Colonic mucosa (tissue), 4 donors: ENCODE measurements at regions not wholly inside any gene's neighbourhood (a gene's known extent, or its start where the extent isn't known, plus 50 kb on each side); places are given as distances from the start of the nearest gene placed in this dataset.

ENCODE experiments used
- DNase-seq: peaks from one replicate; pipeline ENCODE4 v3.0.0-alpha.2; 2020
- H3K27ac ChIP-seq: fragments of 200-600 bp; one replicate; pipeline ENCODE4 v1.8.0; 2021
- H3K27me3 ChIP-seq: fragments of 200-600 bp; one replicate; pipeline ENCODE4 v1.8.0; 2021
- H3K36me3 ChIP-seq: fragments of 200-600 bp; one replicate; pipeline ENCODE4 v1.8.0; 2021
- H3K4me1 ChIP-seq: fragments of 200-600 bp; one replicate; pipeline ENCODE4 v1.8.0; 2021; ENCODE audit warnings: mild to moderate bottlenecking
- H3K4me3 ChIP-seq: fragments of 200-600 bp; one replicate; pipeline ENCODE4 v1.8.0; 2021
- H3K9ac ChIP-seq, 2 donors: one replicate each; pipeline ENCODE4 v1.7.0; 2013; ENCODE audit warnings: control low read depth in 2 of 2, low read depth in 2 of 2, low read length in 2 of 2
- H3K9me3 ChIP-seq: fragments of 200-600 bp; one replicate; pipeline ENCODE4 v1.8.0; 2021
- intact Hi-C: fragments of 100-400 bp; cut with DNase I; formaldehyde crosslinking; loops from one replicate; pipeline ENCODE4 v1.14.1; 2022
- TF ChIP-seq, protein P1 (sequence below): fragments of 200-600 bp; IDR thresholded peaks from one replicate; pipeline ENCODE4 v1.8.0; 2022; ENCODE audit warnings: antibody characterized with exemption, mild to moderate bottlenecking
- donor health status: healthy.
- donor health status: DM: no; HTN: no; CAD: no.
- donor health status: DM: no; HTN: no; CAD: no.

DNA sequence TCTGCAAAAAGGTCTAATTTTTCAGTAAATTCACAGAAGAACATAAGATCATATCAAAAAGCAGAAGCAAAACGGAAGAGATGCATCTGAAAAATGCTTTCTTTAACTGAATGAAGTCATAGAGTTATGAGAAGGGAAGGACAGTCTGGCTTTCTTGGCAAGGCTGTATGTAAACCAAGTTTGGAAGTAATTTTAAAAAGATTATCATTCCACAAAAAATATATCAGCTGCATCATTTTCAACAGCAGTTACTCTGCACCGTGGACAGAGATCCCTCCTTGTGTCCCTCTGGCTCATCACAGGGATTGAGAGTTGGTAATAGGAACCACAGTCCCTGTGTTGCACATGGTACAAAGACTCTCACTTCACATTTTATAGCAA, 258.5 kb downstream of the HIVEP2 start:
- H3K27me3 ChIP-seq = no peaks in the 10 kb centered on the region
- no peaks in the 10 kb centered on the region for H3K36me3 ChIP-seq
- intact Hi-C loops = loop anchor here (5.0 kb wide), 1 partner anchor 596 kb away; no protein-coding TSS in a partner anchor
- H3K9ac ChIP-seq = no peak overlapping the region
- H3K27ac ChIP-seq = no peak overlapping the region
- DNase-seq = no peak
- no peaks in the 10 kb centered on the region for H3K4me1 ChIP-seq
- no peak overlapping the region for H3K4me3 ChIP-seq
- TF ChIP-seq, protein P1, sequence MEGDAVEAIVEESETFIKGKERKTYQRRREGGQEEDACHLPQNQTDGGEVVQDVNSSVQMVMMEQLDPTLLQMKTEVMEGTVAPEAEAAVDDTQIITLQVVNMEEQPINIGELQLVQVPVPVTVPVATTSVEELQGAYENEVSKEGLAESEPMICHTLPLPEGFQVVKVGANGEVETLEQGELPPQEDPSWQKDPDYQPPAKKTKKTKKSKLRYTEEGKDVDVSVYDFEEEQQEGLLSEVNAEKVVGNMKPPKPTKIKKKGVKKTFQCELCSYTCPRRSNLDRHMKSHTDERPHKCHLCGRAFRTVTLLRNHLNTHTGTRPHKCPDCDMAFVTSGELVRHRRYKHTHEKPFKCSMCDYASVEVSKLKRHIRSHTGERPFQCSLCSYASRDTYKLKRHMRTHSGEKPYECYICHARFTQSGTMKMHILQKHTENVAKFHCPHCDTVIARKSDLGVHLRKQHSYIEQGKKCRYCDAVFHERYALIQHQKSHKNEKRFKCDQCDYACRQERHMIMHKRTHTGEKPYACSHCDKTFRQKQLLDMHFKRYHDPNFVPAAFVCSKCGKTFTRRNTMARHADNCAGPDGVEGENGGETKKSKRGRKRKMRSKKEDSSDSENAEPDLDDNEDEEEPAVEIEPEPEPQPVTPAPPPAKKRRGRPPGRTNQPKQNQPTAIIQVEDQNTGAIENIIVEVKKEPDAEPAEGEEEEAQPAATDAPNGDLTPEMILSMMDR = no peak
- H3K9me3 ChIP-seq = no peaks in the 10 kb centered on the region

DNA sequence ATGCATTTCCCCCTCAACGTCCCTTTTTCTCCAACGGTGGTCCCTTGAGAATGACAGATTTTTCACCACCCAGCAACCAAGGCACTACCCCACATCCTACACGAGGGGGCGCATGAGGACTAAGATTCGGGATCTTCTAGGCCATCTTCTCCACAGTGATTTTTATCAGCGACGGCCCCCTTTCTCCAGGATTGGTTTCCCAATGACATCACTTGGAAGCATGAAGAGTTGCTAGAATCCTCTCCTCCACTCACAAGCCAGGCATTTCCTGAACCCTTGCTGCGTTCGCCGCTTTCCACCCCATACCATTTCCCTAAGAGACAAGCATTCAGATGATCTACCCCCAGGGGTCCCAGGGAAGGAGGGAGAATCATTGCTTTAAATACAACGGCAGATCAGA, 252.0 kb downstream of the HIVEP2 start:
- TF ChIP-seq, protein P1 = peak; percentile 92
- Histone ChIP-seq H3K36me3 (no peaks in the 10 kb centered on the region), H3K4me1 (no peaks in the 10 kb centered on the region), H3K9ac (no peak overlapping the region), H3K27ac (no peak overlapping the region), H3K9me3 (no peaks in the 10 kb centered on the region), H3K4me3 (no peak overlapping the region), H3K27me3 (no peaks in the 10 kb centered on the region)
- intact Hi-C loops = loop anchor here (2.0 to 10.0 kb wide), 5 partner anchors 194 to 734 kb away; no protein-coding TSS in a partner anchor
- DNase-seq = peak; percentile 63

DNA sequence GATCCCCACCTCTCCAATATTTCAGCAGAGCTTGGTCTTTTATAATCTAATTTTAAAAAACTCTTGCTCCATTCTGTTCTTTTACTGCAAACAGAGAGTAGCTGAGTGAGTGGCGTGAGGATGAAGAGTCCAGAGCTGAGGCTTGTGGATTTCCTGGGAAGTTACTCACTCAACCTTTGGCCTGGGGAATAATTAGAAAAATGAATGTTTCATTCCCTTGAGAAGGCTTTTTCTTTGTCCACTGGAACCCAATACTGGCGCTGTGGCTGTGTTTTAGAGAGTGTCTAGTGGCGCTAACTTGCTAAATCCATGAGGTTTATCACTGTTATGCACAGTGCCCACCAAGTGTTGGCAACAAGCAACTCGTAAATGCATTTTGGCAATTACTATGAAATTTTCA, 251.5 kb downstream of the HIVEP2 start:
- no peaks in the 10 kb centered on the region for H3K36me3 ChIP-seq
- no peaks in the 10 kb centered on the region for H3K4me1 ChIP-seq
- H3K27ac ChIP-seq = no peak overlapping the region
- DNase-seq = no peak
- TF ChIP-seq, protein P1 = no peak
- H3K4me3 ChIP-seq = no peak overlapping the region
- intact Hi-C loops = loop anchor here (2.0 to 10.0 kb wide), 5 partner anchors 194 to 734 kb away; no protein-coding TSS in a partner anchor
- H3K9me3 ChIP-seq = no peaks in the 10 kb centered on the region
- no peak overlapping the region for H3K9ac ChIP-seq
- H3K27me3 ChIP-seq = no peaks in the 10 kb centered on the region

DNA sequence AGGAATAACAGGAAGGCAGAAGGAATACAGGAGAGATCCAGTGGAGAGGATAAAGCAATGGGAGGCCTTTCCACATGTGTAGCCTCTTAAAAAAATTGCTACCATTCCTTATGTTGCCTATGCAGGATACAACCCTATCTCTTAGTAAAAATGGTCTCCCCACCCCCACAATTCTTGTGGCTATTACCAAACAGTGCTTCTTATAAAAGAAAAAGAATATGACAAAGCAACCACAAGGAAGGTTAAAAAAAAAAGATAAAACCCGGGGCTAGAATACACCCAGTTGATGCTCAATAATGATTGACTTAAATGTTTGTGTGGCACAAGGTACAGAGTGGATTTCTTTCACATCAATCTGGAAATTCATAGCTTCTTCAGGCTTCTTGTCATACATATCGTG, 250.9 kb downstream of the HIVEP2 start:
- H3K9me3 ChIP-seq = no peaks in the 10 kb centered on the region
- intact Hi-C loops = loop anchor here (5.0 to 10.0 kb wide), 4 partner anchors 193 to 733 kb away; no protein-coding TSS in a partner anchor
- H3K36me3 ChIP-seq = no peaks in the 10 kb centered on the region
- H3K9ac ChIP-seq = no peak overlapping the region
- no peaks in the 10 kb centered on the region for H3K27me3 ChIP-seq
- no peaks in the 10 kb centered on the region for H3K4me1 ChIP-seq
- H3K27ac ChIP-seq = no peak overlapping the region
- H3K4me3 ChIP-seq = no peak overlapping the region
- TF ChIP-seq, protein P1 = no peak
- DNase-seq = no peak

DNA sequence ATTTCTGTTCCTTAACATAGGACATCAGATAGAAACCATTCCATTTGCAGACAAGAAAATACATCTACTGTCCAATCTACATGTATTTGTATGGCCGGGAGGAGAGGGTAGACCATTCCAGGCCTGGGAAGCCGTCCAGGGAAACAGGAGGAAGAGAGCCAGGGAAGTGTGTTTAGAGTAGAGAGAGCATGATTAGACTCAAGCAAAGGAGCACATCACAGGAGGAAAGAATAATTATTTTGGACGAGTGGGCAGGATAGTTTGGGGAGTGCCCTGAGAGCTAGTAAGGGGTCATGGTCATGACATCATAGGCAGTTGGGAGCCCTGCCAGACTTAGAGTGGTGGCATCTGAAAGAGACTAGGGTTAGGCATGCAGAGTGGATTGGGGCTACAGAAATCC, 250.0 kb downstream of the HIVEP2 start:
- Histone ChIP-seq H3K4me1 (no peaks in the 10 kb centered on the region), H3K9ac (no peak overlapping the region), H3K4me3 (no peak overlapping the region), H3K9me3 (no peaks in the 10 kb centered on the region), H3K27me3 (no peaks in the 10 kb centered on the region), H3K27ac (no peak overlapping the region), H3K36me3 (no peaks in the 10 kb centered on the region)
- intact Hi-C loops = loop anchor here (10.0 kb wide), 1 partner anchor 220 kb away; no protein-coding TSS in a partner anchor
- TF ChIP-seq, protein P1 = no peak
- DNase-seq = peak; percentile 25
